T-helper 2 cell treated with Interferon-gamma antibody and Interleukin-4, amounts not matched to agents 5 μg/mL and 100 μg/mL, for 36 hours (primary cell): ENCODE measurements at regions not wholly inside any gene's neighbourhood (a gene's known extent, or its start where the extent isn't known, plus 50 kb on each side); places are given as distances from the start of the nearest gene placed in this dataset.

ENCODE experiments used
- DNase-seq: peaks from one replicate; pipeline ENCODE4 v3.0.0; 2021; ENCODE audit warnings: low spot score
- H3K27ac Mint-ChIP-seq: one replicate; pipeline ENCODE4 v1.8.0; 2021; ENCODE audit warnings: mild to moderate bottlenecking, mixed read lengths
- H3K27me3 Mint-ChIP-seq: one replicate; pipeline ENCODE4 v1.8.0; 2021; ENCODE audit warnings: low read depth, mixed read lengths
- H3K36me3 Mint-ChIP-seq: one replicate; pipeline ENCODE4 v1.8.0; 2021; ENCODE audit warnings: low read depth, mixed read lengths
- H3K4me1 Mint-ChIP-seq: one replicate; pipeline ENCODE4 v1.8.0; 2021; ENCODE audit warnings: low read depth, mixed read lengths
- H3K4me3 Mint-ChIP-seq: one replicate; pipeline ENCODE4 v1.8.0; 2022; ENCODE audit warnings: mild to moderate bottlenecking, moderate library complexity, mixed read lengths
- H3K9me3 Mint-ChIP-seq: one replicate; pipeline ENCODE4 v1.8.0; 2021; ENCODE audit warnings: mixed read lengths

- H3K9me3 Mint-ChIP-seq, result no peaks in the 10 kb centered on the region
- no peak overlapping the region for H3K27ac Mint-ChIP-seq
- DNase-seq, result no peak
- peaks cover 7% of the 10 kb centered on the region for H3K27me3 Mint-ChIP-seq
- peaks cover 7% of the 10 kb centered on the region for H3K4me1 Mint-ChIP-seq
- H3K4me3 Mint-ChIP-seq, result no peak overlapping the region
- H3K36me3 Mint-ChIP-seq, result no peaks in the 10 kb centered on the region
Observed at GRCh38 chr3:44108481-44108880, 133.2 kb upstream of the TOPAZ1 start.

- Mint-ChIP-seq H3K36me3 (no peaks in the 10 kb centered on the region), H3K27me3 (peaks cover 10% of the 10 kb centered on the region), H3K4me3 (no peak overlapping the region), H3K27ac (no peak overlapping the region), H3K9me3 (no peaks in the 10 kb centered on the region), H3K4me1 (peaks cover 5% of the 10 kb centered on the region)
- DNase-seq, result no peak
Observed at GRCh38 chr3:44109771-44110361, 131.8 kb upstream of the TOPAZ1 start.

GRCh38 chr3:44110648-44111047, 131.0 kb upstream of the TOPAZ1 start:
- DNase-seq, result no peak
- Mint-ChIP-seq H3K9me3 (no peaks in the 10 kb centered on the region), H3K27me3 (peaks cover 10% of the 10 kb centered on the region), H3K36me3 (no peaks in the 10 kb centered on the region), H3K4me1 (no peaks in the 10 kb centered on the region), H3K4me3 (no peak overlapping the region), H3K27ac (no peak overlapping the region)

- no peaks in the 10 kb centered on the region for H3K4me1 Mint-ChIP-seq
- H3K27me3 Mint-ChIP-seq, result peaks cover 16% of the 10 kb centered on the region
- no peaks in the 10 kb centered on the region for H3K9me3 Mint-ChIP-seq
- DNase-seq, result no peak
- no peak overlapping the region for H3K27ac Mint-ChIP-seq
- H3K4me3 Mint-ChIP-seq, result no peak overlapping the region
- no peaks in the 10 kb centered on the region for H3K36me3 Mint-ChIP-seq
Observed at GRCh38 chr3:44111482-44111881, 130.2 kb upstream of the TOPAZ1 start.

GRCh38 chr3:44114142-44114541, 127.5 kb upstream of the TOPAZ1 start:
- Mint-ChIP-seq H3K36me3 (no peaks in the 10 kb centered on the region), H3K9me3 (no peaks in the 10 kb centered on the region), H3K27me3 (peaks cover 17% of the 10 kb centered on the region), H3K4me1 (no peaks in the 10 kb centered on the region), H3K4me3 (no peak overlapping the region), H3K27ac (no peak overlapping the region)
- DNase-seq, result no peak

- Mint-ChIP-seq H3K27me3 (peaks cover 16% of the 10 kb centered on the region), H3K36me3 (no peaks in the 10 kb centered on the region), H3K4me1 (no peaks in the 10 kb centered on the region), H3K4me3 (no peak overlapping the region), H3K27ac (no peak overlapping the region), H3K9me3 (no peaks in the 10 kb centered on the region)
- no peak for DNase-seq
Observed at GRCh38 chr3:44117239-44117638, 124.4 kb upstream of the TOPAZ1 start.

DNA sequence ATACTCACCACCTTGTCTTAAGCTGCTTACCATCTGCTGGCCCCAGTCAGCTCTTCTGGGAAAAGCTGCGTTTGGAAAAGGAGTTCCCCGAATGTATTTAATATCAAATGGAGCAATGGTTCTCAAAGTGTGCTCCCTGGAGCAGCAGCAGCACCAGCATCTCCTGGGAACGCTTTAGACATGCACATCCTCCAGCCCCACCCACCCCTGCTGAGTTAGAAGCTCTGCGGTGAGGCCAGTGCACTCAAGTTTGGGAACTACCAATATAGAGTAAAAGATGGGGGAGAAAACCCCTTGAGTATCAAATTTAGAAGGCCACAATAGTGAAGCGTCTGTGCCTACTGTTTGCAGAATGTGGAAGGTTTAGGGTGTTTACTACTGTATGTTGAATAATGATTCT, 124.0 kb upstream of the TOPAZ1 start:
- Mint-ChIP-seq H3K4me1 (no peaks in the 10 kb centered on the region), H3K27me3 (peaks cover 16% of the 10 kb centered on the region), H3K9me3 (no peaks in the 10 kb centered on the region), H3K36me3 (no peaks in the 10 kb centered on the region), H3K27ac (no peak overlapping the region), H3K4me3 (no peak overlapping the region)
- no peak for DNase-seq

DNA sequence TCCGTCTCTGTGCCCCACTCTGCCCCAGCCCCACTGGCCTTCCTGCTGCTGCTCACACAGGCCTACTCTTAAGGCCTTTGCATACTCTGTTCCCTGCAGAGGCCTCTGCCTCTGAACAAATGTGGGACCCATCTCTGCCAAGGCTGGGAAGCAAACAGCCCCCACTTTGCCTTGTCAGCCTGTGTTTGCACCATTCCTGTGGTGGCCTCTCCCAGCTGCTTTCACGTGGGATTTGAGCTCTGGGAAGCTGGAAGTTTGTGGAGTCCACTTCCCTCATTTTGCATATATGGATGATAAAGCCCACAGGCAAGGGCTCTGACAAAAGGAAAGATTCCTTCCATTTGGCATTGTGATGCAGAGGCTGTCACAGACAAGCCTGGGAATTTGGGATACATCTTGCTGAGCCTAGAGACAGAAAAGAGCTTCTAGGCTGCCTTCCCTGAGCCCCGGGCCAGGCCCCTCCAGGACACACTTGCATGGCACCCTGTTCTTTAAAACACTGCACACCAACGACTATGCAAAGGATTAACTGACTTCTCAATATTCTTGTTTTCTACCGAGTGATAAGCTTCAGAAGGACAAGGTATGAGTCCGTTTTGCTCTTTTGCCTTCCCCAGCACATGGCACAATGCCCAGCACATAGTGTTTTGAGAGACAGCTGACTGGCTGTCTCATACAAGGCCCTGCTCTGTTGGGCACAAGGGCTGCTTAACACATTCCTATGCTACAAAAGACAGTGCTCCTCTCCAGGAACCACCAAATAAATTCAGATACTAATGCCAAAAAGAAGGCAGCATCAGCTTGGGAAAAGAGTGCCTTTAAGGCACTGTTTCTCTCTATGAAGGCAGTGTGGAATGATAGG, 120.7 kb upstream of the TOPAZ1 start:
- H3K4me1 Mint-ChIP-seq, result no peaks in the 10 kb centered on the region
- DNase-seq, result no peak
- no peak overlapping the region for H3K4me3 Mint-ChIP-seq
- H3K27ac Mint-ChIP-seq, result no peak overlapping the region
- peaks cover 16% of the 10 kb centered on the region for H3K27me3 Mint-ChIP-seq
- no peaks in the 10 kb centered on the region for H3K36me3 Mint-ChIP-seq
- no peaks in the 10 kb centered on the region for H3K9me3 Mint-ChIP-seq

- H3K27ac Mint-ChIP-seq, result no peak overlapping the region
- H3K9me3 Mint-ChIP-seq, result no peaks in the 10 kb centered on the region
- no peak for DNase-seq
- H3K36me3 Mint-ChIP-seq, result no peaks in the 10 kb centered on the region
- peaks cover 5% of the 10 kb centered on the region for H3K27me3 Mint-ChIP-seq
- peaks cover 3% of the 10 kb centered on the region for H3K4me1 Mint-ChIP-seq
- H3K4me3 Mint-ChIP-seq, result no peak overlapping the region
Observed at GRCh38 chr3:44125246-44125645, 116.4 kb upstream of the TOPAZ1 start.

- Mint-ChIP-seq H3K27me3 (peaks cover 5% of the 10 kb centered on the region), H3K27ac (no peak overlapping the region), H3K36me3 (no peaks in the 10 kb centered on the region), H3K9me3 (no peaks in the 10 kb centered on the region), H3K4me3 (no peak overlapping the region), H3K4me1 (peaks cover 4% of the 10 kb centered on the region)
- no peak for DNase-seq
Observed at GRCh38 chr3:44125882-44126281, 115.8 kb upstream of the TOPAZ1 start.

- Mint-ChIP-seq H3K9me3 (no peaks in the 10 kb centered on the region), H3K36me3 (no peaks in the 10 kb centered on the region), H3K4me3 (no peak overlapping the region), H3K27ac (no peak overlapping the region), H3K4me1 (peaks cover 5% of the 10 kb centered on the region), H3K27me3 (peaks cover 5% of the 10 kb centered on the region)
- DNase-seq, result no peak
Observed at GRCh38 chr3:44128057-44128775, 113.5 kb upstream of the TOPAZ1 start.

DNA sequence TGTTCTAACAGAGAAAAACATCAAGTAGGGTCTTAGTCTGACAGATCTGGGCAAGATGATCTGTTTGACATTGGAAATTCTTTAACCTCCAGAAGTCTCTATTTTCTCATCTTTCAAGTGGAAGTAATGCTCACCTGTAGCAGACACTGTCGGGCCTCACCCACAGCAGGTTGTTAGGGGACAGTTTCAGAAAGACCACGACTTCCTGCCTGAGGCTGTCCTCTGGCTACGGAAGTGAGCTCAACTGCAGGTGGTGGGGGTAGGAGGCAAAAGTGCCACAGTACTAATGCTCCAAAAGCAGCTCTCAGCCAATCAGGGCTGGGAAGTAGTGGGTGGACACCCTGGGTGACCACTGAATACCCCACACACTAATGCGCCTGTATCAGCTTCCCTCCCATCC, 111.4 kb upstream of the TOPAZ1 start:
- Mint-ChIP-seq H3K4me3 (no peak overlapping the region), H3K36me3 (no peaks in the 10 kb centered on the region), H3K27me3 (peaks cover 5% of the 10 kb centered on the region), H3K4me1 (peaks cover 5% of the 10 kb centered on the region), H3K27ac (no peak overlapping the region), H3K9me3 (no peaks in the 10 kb centered on the region)
- DNase-seq, result no peak

DNA sequence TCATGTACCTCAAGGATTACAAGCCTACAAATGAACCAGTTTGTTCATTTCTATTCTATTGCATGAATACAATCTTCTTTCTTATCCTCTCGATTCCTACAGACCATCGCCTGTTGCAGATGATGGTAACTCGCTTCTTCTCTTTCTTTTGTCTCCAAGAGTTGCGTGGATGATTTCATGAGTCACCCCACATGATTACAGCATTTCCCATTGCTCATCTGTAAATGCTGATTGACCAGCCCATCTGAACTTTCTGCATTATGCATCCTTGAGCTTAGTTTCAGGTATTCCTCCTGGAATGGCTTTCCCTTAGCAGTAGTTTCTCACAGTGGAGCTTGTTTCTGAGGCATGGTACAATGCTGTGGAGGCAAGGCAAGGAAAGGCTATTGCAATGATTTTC, 109.6 kb upstream of the TOPAZ1 start:
- Mint-ChIP-seq H3K4me1 (peaks cover 5% of the 10 kb centered on the region), H3K27ac (no peak overlapping the region), H3K9me3 (no peaks in the 10 kb centered on the region), H3K4me3 (no peak overlapping the region), H3K27me3 (no peaks in the 10 kb centered on the region), H3K36me3 (no peaks in the 10 kb centered on the region)
- DNase-seq, result no peak

- peaks cover 5% of the 10 kb centered on the region for H3K4me1 Mint-ChIP-seq
- no peaks in the 10 kb centered on the region for H3K9me3 Mint-ChIP-seq
- no peak overlapping the region for H3K4me3 Mint-ChIP-seq
- no peak overlapping the region for H3K27ac Mint-ChIP-seq
- DNase-seq, result no peak
- H3K36me3 Mint-ChIP-seq, result no peaks in the 10 kb centered on the region
- H3K27me3 Mint-ChIP-seq, result no peaks in the 10 kb centered on the region
Observed at GRCh38 chr3:44132593-44132992, 109.1 kb upstream of the TOPAZ1 start.
